HG03066 (cell line): ENCODE measurements at regions not wholly inside any gene's neighbourhood (a gene's known extent, or its start where the extent isn't known, plus 50 kb on each side); places are given as distances from the start of the nearest gene placed in this dataset.

Experiments
- ATAC-seq: cut with Tn5 transposase; IDR thresholded peaks from one replicate; pipeline ENCODE4 v1.9.1; 2021; ENCODE audit warnings: low read depth; ENCODE audit not compliant: unreplicated experiment

- no peak for ATAC-seq
Measured at GRCh38 chr5:107099506-107099905, 571.2 kb downstream of the EFNA5 start.

- ATAC-seq: no peak
Measured at GRCh38 chr5:107092695-107093094, 578.0 kb downstream of the EFNA5 start.

GRCh38 chr5:107090506-107090905, 580.2 kb downstream of the EFNA5 start:
- no peak for ATAC-seq

GRCh38 chr5:107088907-107089306, 581.8 kb downstream of the EFNA5 start:
- no peak for ATAC-seq

- ATAC-seq: no peak
Measured at GRCh38 chr5:107085572-107085971, 585.2 kb downstream of the EFNA5 start.

GRCh38 chr5:107074996-107075395, 595.7 kb downstream of the EFNA5 start:
- no peak for ATAC-seq

- ATAC-seq: no peak
Measured at GRCh38 chr5:107072967-107073366, 597.8 kb downstream of the EFNA5 start.

- no peak for ATAC-seq
Measured at GRCh38 chr5:107072440-107072839, 598.3 kb downstream of the EFNA5 start.

- ATAC-seq: no peak
Measured at GRCh38 chr5:107068782-107069181, 602.0 kb downstream of the EFNA5 start.

- no peak for ATAC-seq
Measured at GRCh38 chr5:107067395-107067794, 603.3 kb downstream of the EFNA5 start.

GRCh38 chr5:107063511-107063910, 607.2 kb downstream of the EFNA5 start:
- no peak for ATAC-seq

GRCh38 chr5:107058803-107059202, 611.9 kb downstream of the EFNA5 start:
- ATAC-seq: no peak

- no peak for ATAC-seq
Measured at GRCh38 chr5:107058235-107058634, 612.5 kb downstream of the EFNA5 start.

- no peak for ATAC-seq
Measured at GRCh38 chr5:107056278-107056677, 614.5 kb downstream of the EFNA5 start.

GRCh38 chr5:107047048-107047447, 623.7 kb downstream of the EFNA5 start:
- no peak for ATAC-seq

- ATAC-seq: no peak
Measured at GRCh38 chr5:107043665-107044064, 627.1 kb downstream of the EFNA5 start.

GRCh38 chr5:107040907-107041306, 629.8 kb downstream of the EFNA5 start:
- ATAC-seq: no peak

- no peak for ATAC-seq
Measured at GRCh38 chr5:107032629-107033028, 638.1 kb downstream of the EFNA5 start.

- no peak for ATAC-seq
Measured at GRCh38 chr5:107028938-107029337, 641.8 kb downstream of the EFNA5 start.

- no peak for ATAC-seq
Measured at GRCh38 chr5:107025712-107026497, 644.8 kb downstream of the EFNA5 start.

- no peak for ATAC-seq
Measured at GRCh38 chr5:107023732-107024131, 647.0 kb downstream of the EFNA5 start.

GRCh38 chr5:107021575-107021974, 649.2 kb downstream of the EFNA5 start:
- ATAC-seq: no peak

- no peak for ATAC-seq
Measured at GRCh38 chr5:107020626-107021025, 650.1 kb downstream of the EFNA5 start.
